Transverse colon (tissue), 4 donors: ENCODE measurements at regions not wholly inside any gene's neighbourhood (a gene's known extent, or its start where the extent isn't known, plus 50 kb on each side); places are given as distances from the start of the nearest gene placed in this dataset.

Source experiments
- DNase-seq: peaks from one replicate; pipeline ENCODE4 v3.0.0-alpha.2; 2019
- H3K27ac ChIP-seq, 4 donors: fragments of 200-600 bp; sonication (generic); 2 replicates each; pipeline ENCODE4 v1.5.1; 2016 to 2018; ENCODE audit warnings: inconsistent platforms in 4 of 4
- H3K27me3 ChIP-seq: fragments of 200-600 bp; sonication (generic); 2 replicates; pipeline ENCODE4 v1.5.1; 2017; ENCODE audit warnings: inconsistent platforms
- H3K36me3 ChIP-seq, 4 donors: fragments of 200-600 bp; sonication (generic); 2 replicates each; pipeline ENCODE4 v1.5.1; 2017 to 2019; ENCODE audit warnings: inconsistent platforms in 4 of 4
- H3K4me1 ChIP-seq, 4 donors: fragments of 200-600 bp; sonication (generic); 2 replicates each; pipeline ENCODE4 v1.5.1; 2017 to 2020; ENCODE audit warnings: inconsistent platforms in 4 of 4
- H3K4me3 ChIP-seq, 4 donors: fragments of 200-600 bp; sonication (generic); 1 replicate in 1 of 4; 2 replicates in 3 of 4; pipeline versions ENCODE4 v1.5.1 to v1.6.1; 2017 to 2019; ENCODE audit warnings: inconsistent platforms in 4 of 4
- H3K9me3 ChIP-seq, 2 donors: fragments of 200-600 bp; sonication (generic); 2 replicates each; pipeline ENCODE4 v1.5.1; 2017 to 2019; ENCODE audit warnings: inconsistent platforms in 2 of 2
- EP300 ChIP-seq: sonication (generic); formaldehyde crosslinking; IDR thresholded peaks from one replicate; pipeline ENCODE4 v1.6.1; 2017; ENCODE audit warnings: antibody characterized with exemption, low read depth
- POLR2A ChIP-seq: fragments of 450-650 bp; IDR thresholded peaks from one replicate; pipeline ENCODE4 v1.6.1; 2016; ENCODE audit warnings: antibody characterized with exemption, mild to moderate bottlenecking, moderate library complexity
- POLR2AphosphoS5 ChIP-seq, 3 donors: sonication (generic); formaldehyde crosslinking; IDR thresholded peaks; one replicate each; pipeline ENCODE4 v1.6.1; 2016; ENCODE audit warnings: antibody characterized with exemption in 3 of 3
- WGBS, 2 donors: methylation state at CpG; one replicate each; pipeline ENCODE4 v1.1.5; 2018; ENCODE audit warnings: low coverage in 1 of 2; 5-methylcytosine and 5-hydroxymethylcytosine counted together
- in situ Hi-C, 4 donors: fragments of 200-750 bp; cut with MboI; loops; one replicate each; pipeline versions ENCODE4 v1.15.0 to v1.15.1; 2017; ENCODE audit warnings: low sequenced_read_pairs in 3 of 4, low pct_ligation_motif_present in 1 of 4, low pct_unique_long_range_greater_than_20kb in 1 of 4
- intact Hi-C: fragments of 100-400 bp; cut with DNase I; formaldehyde crosslinking; loops from one replicate; pipeline ENCODE4 v1.15.1; 2023; ENCODE audit warnings: low total_unique reads
- TF ChIP-seq, protein P1 (sequence below), 5 experiments: fragments of 200-600 bp in 3 of 5; fragments of 450-650 bp in 2 of 5; sonication (generic) in 3 of 5; IDR thresholded peaks; 1 replicate in 2 of 5; 2 replicates in 3 of 5; pipeline ENCODE4 v1.5.1; 2016 to 2017; ENCODE audit warnings: antibody characterized with exemption in 5 of 5, inconsistent platforms in 3 of 5, mild to moderate bottlenecking in 2 of 5, moderate library complexity in 1 of 5

DNA sequence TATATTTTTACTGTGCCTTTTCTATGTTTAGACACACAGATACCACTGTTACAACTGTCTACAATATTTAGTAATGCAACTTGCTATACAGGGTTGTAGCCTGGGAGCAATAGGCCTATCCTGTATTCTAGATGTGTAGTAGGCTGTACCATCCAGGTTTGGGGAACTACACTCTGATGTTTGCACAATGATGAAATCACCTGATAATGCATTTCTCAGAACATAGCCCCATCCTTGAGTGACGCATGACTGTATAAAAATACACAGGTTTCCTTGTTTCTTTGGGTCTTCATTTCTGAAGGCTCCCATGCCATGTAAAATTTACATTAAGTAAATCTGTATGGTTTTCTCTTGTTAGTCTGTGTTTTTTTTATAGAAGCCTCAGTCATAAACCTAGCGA, 270.9 kb upstream of the SKOR2 start:
- DNase-seq, result no peak
- Histone ChIP-seq H3K4me1 (no peaks in the 10 kb centered on the region), H3K9me3 (no peaks in the 10 kb centered on the region), H3K4me3 (no peak overlapping the region), H3K27ac (no peak overlapping the region), H3K27me3 (no peaks in the 10 kb centered on the region), H3K36me3 (no peaks in the 10 kb centered on the region)
- intact Hi-C loops, result no loop called here
- 34 to 61% methylated on average over 2 of the region's 2 CpGs for WGBS, 2 donors
- in situ Hi-C loops, result no loop called here
- no peak for TF ChIP-seq EP300
- TF ChIP-seq POLR2AphosphoS5 (IDR thresholded peaks at IDR 0.05), result no peak
- TF ChIP-seq, protein P1, sequence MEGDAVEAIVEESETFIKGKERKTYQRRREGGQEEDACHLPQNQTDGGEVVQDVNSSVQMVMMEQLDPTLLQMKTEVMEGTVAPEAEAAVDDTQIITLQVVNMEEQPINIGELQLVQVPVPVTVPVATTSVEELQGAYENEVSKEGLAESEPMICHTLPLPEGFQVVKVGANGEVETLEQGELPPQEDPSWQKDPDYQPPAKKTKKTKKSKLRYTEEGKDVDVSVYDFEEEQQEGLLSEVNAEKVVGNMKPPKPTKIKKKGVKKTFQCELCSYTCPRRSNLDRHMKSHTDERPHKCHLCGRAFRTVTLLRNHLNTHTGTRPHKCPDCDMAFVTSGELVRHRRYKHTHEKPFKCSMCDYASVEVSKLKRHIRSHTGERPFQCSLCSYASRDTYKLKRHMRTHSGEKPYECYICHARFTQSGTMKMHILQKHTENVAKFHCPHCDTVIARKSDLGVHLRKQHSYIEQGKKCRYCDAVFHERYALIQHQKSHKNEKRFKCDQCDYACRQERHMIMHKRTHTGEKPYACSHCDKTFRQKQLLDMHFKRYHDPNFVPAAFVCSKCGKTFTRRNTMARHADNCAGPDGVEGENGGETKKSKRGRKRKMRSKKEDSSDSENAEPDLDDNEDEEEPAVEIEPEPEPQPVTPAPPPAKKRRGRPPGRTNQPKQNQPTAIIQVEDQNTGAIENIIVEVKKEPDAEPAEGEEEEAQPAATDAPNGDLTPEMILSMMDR (IDR thresholded peaks at IDR 0.05), result no peak
- no peak for TF ChIP-seq POLR2A

DNA sequence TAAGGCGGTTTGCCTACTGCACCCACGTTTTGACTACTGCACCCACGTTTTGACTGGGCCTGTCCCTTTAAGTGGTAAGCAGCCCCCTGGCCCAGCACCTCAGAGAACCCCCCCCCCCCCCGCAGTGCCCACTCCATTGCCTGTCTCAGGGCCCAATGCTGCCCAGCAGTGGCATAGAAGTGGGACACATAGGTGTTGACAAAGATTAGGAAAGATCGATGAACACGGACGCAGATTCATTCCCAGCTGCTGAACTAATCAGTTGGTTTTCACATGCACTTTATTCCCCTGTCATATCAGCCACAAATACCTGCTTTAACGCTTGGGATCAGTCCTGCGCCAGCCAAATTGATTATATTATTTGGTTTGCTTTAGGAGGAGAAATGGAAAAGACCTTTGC, 268.8 kb upstream of the SKOR2 start:
- Histone ChIP-seq H3K9me3 (no peaks in the 10 kb centered on the region), H3K36me3 (no peaks in the 10 kb centered on the region), H3K27me3 (no peaks in the 10 kb centered on the region), H3K27ac (no peak overlapping the region), H3K4me3 (no peak overlapping the region), H3K4me1 (no peaks in the 10 kb centered on the region)
- 85 to 100% methylated on average over 2 to 9 of the region's 9 CpGs for WGBS, 2 donors
- intact Hi-C loops (no loop called here), in situ Hi-C loops (no loop called here)
- TF ChIP-seq EP300, result no peak
- no peak for DNase-seq

DNA sequence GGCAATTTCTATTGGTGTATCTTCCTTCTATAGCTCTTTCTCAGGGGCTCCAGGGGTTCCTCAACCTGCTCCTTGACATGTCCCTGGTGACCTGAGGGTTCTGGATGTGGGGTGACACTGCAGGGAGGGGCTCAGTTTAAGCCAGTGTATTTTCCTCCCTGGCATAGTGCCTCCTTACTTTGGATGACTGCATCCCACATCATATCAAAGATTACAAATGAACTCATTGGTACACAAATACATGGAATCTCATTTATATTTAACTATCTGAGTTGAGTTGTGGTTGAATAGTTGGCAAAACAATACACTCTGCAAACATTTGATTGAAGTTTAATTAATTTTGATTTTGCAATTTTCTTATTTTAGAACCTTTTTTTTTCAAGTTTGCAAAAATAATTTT, 268.2 kb upstream of the SKOR2 start:
- no peaks in the 10 kb centered on the region for H3K4me1 ChIP-seq
- H3K9me3 ChIP-seq, result no peaks in the 10 kb centered on the region
- no peak overlapping the region for H3K4me3 ChIP-seq
- H3K36me3 ChIP-seq, result no peaks in the 10 kb centered on the region
- in situ Hi-C loops (no loop called here), intact Hi-C loops (no loop called here)
- no peaks in the 10 kb centered on the region for H3K27me3 ChIP-seq
- no peak overlapping the region for H3K27ac ChIP-seq
- no peak for TF ChIP-seq POLR2AphosphoS5 (IDR thresholded peaks at IDR 0.05)
- TF ChIP-seq, protein P1 (IDR thresholded peaks at IDR 0.05), result no peak
- TF ChIP-seq POLR2A, result no peak
- no peak for TF ChIP-seq EP300
- no peak for DNase-seq

DNA sequence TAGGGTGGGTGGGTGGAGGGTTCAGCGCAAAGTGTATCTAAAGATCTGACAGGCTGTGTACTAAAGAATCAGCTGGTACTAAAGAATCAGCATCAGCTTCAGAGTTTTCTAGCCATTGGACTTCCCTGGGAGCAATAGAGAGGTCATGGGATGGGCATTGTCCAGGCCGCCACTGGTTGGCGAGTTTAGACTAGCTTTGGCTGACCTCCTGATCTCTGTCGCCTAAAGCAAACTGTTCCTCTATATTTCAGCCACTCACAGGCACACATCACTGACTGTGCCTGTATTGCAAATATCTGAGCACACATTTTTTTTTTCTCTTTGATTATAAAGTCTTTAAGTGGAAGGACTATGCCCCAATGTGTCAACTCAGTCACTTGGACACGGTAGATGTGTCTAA, 267.8 kb upstream of the SKOR2 start:
- intact Hi-C loops (no loop called here), in situ Hi-C loops (no loop called here)
- 79 to 92% methylated on average over 2 to 5 of the region's 5 CpGs for WGBS, 2 donors
- DNase-seq, result no peak
- no peaks in the 10 kb centered on the region for H3K4me1 ChIP-seq
- no peaks in the 10 kb centered on the region for H3K9me3 ChIP-seq
- TF ChIP-seq EP300, result no peak
- TF ChIP-seq, protein P1 (IDR thresholded peaks at IDR 0.05), result no peak
- TF ChIP-seq POLR2AphosphoS5 (IDR thresholded peaks at IDR 0.05), result no peak
- no peak for TF ChIP-seq POLR2A
- H3K27ac ChIP-seq, result no peak overlapping the region
- H3K4me3 ChIP-seq, result no peak overlapping the region
- no peaks in the 10 kb centered on the region for H3K27me3 ChIP-seq
- H3K36me3 ChIP-seq, result no peaks in the 10 kb centered on the region

DNA sequence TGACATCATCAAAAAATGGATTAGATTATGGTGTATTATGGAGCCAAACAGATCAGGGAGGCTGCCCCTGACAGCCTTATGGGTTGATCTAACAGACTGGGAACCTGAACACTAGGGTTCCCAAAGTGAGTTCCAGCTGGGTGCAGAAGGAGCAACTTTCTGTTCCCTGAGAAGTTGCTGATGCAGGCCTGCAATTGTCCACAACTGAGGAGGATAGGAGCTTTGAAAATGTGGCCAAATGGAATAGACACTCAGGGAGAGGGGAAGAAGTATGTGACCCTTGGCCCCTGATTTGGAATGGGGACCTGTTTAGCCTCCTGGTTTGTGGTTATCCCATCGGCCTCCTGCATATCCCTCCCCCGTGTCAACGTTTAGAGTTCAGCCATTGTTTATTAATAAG, 262.2 kb upstream of the SKOR2 start:
- 80% methylated on average over 3 of the region's 3 CpGs; no CpG with 5 or more reads in 1 of the 2 donors for WGBS, 2 donors
- Histone ChIP-seq H3K27me3 (no peaks in the 10 kb centered on the region), H3K4me3 (no peak overlapping the region), H3K9me3 (no peaks in the 10 kb centered on the region), H3K27ac (no peak overlapping the region), H3K36me3 (no peaks in the 10 kb centered on the region), H3K4me1 (no peaks in the 10 kb centered on the region)
- in situ Hi-C loops, result no loop called here
- DNase-seq, result no peak
- TF ChIP-seq POLR2A (no peak), EP300 (no peak), POLR2AphosphoS5 (IDR thresholded peaks at IDR 0.05) (no peak)
- TF ChIP-seq, protein P1 (IDR thresholded peaks at IDR 0.05), result no peak
- intact Hi-C loops, result no loop called here
